OCI-M1 (cell line): ENCODE measurements at regions not wholly inside any gene's neighbourhood (a gene's known extent, or its start where the extent isn't known, plus 50 kb on each side); places are given as distances from the start of the nearest gene placed in this dataset.

Experiments
- DNase-seq: peaks from one replicate; lab custom pipeline; 2025; lab: John Stamatoyannopoulos, UW

DNA sequence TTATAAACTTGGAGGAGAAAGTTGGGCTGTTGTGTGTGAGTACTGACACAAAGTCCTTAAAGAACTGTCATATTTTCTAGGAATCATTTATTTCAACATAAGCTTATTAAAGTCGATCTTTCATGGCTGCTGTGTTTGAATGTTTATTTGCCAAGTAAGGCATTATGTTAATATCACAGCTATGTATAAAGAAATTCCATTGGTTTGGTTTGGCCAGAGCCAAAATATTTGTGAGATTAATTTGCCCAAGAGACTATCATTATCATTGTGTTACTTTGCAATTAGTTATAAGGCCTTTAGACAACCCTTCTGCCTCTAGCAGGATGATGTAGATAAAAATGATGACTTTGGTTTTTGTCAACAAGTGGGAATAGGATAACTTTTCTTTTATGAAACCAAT, 240.6 kb upstream of the NT5C1B start:
- no peak for DNase-seq

DNA sequence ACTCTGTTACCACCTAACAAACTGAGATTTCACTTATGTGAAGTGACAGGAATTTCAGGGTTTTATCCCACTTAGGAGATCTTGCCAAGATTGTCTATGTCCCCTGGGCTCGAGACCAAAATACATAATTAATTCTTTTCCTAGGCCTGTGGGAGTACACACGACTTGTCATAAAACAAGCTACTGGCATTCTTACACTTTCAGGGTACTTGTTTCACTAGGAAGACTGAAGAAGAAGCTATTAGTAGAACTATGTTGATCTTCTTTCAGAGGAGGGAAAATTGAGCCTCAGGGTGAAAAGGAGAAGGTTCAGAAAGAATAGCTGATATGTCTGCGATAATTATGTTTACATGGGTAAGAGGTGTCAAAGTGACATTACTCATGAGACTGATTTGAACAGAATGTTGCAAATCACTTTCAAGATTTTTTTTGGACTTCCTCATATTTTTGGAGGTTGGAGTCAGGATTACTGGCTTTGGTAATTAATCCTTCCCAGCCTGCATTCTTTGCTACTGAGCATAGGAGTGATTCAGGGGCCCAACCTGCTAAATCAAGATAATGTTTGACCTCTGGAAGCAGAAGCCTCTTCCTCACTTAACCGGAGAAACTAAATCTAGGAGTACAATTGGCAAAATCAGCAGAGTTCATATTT, 240.0 kb upstream of the NT5C1B start:
- no peak for DNase-seq

DNA sequence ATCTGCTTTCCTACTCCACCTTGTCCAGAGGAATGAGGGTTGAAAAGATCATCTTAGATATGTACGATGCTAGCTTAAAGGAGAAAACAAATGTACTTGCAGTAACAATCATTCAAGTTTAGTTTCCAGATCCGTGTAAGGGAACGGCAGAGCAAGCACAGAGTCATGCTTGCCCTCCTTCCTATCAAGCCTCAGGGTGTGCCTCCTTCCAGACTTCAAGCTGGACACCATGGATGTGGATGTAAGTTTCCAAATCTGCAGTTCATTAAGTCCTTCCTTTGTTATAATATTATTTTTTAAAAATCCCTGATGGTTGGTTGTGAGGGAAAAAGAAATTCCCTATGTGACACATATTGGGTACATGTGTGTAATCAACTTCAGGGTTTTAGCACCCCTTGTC, 238.9 kb upstream of the NT5C1B start:
- DNase-seq = no peak

DNA sequence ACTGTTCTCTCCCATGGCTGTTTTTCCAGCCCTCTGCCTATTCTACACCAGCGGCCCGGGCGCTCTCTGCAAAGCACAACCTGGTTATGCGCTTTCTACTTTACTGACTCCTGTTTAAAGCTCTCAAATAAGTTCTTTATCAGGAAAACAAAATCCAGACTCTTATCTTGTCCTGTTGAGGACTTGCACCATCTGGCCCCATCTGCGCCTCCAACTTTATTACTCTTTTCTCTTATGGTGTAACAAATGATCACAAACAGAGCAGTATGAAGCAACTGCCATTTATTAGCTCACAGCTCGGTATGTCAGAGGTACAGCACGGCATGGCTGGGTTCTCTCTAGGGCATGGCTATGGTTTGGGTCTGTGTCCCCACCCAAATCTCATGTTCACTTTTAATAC, 236.5 kb upstream of the NT5C1B start:
- no peak for DNase-seq

DNA sequence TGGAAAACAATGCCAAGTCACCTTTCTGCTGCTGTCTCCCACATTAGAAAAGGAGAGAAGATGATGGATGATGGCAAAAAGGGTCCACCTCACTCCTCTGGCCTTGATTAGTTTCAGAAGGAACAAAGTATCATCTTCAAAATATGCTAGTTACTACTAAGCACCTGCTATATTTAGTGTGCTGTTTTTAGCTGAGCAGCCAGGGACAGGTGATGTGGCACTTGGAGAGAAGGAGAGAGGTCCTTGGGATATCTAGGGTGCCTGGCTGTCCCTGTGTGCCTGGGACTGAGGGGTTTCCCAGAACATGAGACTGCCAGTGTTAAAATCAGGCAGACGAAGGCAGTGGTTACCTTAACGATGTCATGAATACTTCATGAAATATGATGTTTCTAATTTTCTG, 235.5 kb upstream of the NT5C1B start:
- no peak for DNase-seq

DNA sequence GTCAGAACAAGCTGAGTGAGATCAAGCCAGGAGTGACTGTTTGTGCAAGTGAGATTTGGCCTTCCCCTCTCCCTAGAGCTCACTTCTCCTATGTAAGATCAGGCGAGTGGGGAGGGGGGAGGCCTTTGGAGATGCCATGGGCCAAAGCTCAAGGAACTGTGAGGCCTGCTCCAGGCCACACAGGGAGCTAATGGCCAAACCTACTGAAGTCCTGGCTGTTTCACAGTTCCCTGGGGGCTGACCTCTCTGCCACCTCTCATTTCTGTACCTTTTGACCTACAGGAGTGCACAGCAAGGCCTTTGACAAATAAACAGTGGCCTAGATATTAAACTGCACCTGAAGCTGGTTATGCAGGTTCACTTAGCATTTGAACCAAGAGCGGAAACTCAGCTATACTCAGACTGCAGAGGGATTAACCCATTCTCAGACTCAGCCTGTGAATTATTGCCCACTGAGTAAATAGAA, 235.0 kb upstream of the NT5C1B start:
- no peak for DNase-seq

DNA sequence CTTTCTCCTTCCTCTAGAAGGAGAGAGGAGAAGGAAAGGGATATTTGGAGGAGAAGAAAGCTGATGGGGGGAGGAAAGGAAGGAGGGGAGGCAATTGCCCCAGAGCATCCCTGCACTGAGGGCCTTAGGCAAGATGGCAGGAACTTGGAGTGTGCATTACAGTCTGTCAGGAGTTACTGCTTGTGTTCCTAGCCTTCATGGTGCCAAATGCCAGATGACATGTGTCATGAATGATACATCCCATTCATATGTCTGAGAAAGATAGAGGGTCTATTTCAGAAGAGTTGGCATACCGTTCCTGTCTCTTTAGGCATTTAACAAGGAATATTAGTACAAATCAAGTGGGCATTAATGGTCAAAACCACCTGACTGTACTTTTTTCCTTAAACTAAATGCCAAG, 232.1 kb upstream of the NT5C1B start:
- no peak for DNase-seq

DNA sequence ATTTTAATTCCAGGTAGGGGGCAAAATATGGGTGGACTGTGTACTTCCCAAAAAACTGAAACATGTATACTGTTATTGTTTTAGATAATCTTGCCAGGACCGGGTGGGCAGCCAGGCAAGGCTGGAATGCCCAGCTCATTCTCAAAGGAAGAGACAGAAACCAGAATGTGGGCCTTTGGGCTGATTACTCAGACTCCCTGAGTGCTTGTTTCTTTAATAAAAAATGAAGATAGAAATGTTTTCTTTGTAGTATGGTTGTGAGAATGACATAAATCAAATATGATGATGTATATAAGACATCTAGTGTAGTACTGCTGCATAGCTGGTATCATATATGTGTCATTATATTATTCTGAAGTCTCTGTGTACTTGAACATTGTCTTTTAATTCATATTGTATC, 231.6 kb upstream of the NT5C1B start:
- no peak for DNase-seq

DNA sequence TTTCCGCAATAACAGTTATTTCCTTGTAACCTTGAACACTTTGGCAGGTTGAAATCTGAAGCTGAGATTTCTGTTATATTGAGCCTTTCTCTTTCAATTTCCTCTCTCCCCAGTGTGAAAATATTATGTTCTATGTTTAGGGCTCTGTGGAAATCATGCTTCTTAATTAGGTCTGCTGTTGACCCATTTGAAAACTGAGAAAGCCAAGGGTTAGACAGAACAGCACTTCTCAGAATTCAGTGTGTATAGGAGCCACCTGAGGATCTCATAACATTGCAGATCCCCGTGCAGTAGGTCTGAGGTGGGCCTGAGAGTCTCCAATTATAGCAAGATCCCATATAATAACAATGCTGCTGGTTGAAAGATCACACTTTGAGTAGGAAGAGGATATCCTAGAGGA, 230.2 kb upstream of the NT5C1B start:
- DNase-seq = no peak

DNA sequence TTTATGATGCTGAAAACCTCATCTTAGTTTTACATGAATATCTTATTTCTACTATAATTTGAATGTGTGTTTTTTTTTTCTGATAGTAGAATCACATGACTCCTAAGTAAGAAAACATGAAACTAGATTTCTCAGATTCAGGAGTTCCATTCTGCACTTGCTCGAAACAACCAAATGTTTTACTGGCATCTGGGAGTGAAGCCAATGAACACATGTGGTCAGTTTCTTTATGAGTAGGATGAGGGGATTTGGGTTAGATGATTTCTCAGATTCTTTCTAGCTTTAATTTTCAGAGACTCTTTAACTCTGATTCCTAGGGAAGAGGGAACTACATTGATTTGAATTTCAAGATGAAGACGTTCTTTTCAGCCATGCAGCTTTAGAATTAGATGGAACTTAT, 225.0 kb upstream of the NT5C1B start:
- no peak for DNase-seq

DNA sequence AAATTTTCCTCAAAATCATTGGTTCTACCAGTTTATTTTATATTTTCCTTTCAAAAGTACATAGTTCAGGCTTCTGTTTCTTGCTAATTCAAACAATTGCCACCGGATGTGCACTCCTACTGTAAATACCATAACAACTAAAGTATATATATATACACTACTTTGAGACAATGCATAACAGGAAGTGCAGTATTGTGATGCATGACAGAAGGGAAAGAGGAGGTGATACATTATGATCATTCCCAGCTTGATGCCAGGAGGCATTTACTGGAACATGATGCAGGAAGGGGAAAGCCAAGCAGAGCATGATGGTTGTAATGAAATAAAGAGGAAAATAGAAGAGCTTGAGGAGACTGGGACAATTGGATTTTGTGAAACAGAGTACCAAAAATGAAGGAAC, 215.2 kb upstream of the NT5C1B start:
- no peak for DNase-seq

DNA sequence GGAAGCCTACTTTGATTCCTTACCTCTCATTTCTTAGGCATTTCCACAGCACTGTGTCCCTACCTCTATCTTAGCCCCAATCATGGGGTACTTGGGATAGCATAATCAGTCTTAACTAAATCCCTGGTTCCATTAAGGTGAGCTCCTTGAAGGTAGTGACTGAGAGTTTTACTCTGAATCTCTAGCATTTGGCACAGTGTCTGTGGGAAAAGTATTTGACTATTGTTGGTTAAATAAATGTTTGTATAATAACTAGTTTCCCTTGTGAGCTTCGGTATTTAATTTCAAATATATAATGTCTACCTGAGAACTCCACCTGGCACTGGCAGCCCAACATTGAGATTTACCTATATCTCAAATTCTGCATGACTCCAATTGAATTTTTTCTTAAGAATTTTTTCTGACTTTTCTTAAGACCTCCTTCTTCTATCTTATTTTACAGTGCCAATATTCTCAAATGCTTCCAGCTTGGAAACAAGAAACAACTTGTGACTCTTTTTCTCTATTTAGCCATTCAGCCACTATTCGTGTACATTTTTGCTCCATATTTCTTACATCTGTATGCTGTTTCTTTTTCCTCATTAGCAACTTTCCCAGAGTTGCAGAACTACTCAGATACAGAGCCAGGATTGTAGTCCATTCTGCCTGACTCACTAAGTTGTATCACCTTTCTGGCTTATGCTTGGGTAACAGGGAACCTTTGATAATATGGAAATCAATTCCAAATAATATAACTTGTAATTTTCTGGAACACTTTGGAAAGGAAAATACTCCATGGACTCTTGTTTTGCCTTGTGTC, 214.0 kb upstream of the NT5C1B start:
- no peak for DNase-seq

DNA sequence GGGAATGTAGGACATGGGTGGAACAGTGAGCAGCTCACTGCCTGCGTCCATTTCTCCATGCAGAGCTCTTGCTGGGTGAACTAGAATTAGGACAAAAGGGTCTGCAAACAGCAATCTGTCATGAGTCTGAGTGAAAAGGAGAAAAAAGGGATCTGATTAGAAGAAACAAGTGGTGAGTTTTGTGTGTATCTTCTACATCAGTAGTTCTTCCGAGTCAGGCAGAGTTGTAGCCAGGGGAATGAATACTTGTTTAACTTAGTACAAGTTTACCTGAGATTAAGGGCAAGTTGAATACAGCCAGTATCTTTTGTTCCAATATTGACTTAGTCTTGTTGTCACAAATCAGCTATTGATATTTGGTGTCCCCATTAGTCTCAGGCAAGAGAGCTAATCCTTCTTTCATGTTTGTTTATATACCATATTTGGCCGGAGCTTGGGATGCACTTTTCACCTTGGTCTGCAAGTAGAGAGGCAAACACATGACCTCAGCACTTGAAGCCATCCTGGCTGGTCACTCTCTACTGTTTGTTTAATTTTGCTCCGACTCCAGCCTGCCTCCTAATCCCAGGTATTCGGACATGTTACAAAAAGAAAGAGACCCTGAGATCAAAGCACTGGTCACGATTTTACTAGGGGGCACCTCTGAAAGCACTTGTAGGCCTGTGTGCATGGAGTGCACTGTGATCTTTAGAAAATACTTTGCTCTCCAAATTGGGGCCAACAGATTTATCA, 211.0 kb upstream of the NT5C1B start:
- DNase-seq = no peak

DNA sequence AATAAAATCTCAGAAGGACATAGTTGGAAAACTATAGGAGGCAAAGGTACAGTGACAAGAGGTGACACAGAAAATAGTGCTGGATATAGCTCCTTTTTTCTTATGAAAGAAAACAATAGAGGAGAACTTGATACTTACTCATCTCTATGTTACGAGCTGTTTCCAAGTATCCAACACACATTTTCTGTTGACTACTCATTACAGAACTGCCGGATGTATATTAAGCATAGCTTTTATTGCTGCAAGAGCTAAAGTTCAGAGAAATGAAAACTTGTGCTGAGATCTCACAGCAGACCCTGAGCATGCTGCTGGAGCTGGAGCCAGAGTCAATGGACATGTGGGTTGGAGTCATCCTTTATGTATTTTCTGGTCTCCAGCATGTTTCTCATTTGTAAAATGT, 210.0 kb upstream of the NT5C1B start:
- DNase-seq = no peak

DNA sequence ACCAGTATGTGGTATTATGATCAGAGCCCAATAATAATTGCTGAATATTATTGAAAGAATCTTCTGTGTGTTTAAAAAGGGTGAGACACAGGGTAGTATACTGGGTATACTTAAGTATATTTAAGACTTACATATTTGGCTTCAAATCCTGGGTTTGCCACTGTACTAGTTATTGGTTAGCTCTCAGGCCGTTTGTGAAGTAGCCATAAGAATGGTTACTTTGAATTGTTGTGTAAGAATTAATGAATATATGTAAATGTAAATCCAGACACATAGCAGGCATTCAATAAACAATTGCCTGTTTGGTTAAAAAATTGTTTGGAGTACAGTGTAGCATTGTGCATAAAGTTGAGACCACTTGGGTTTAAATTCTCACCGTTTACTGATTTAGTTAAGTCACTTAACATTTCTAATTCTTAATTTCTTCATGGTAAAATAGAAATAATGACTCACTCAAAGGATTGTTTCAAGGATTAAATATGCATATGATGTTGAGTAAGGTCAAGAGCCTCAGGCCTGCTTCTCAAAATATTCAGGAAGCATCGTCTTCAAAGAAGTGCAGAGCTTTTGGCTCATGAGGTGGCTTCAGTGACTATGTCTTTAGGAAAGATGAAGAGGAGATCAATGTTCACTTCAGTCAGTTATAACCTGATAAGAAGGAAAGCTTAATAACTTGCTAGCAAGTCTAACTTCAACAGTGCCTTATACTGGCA, 207.9 kb upstream of the NT5C1B start:
- no peak for DNase-seq

DNA sequence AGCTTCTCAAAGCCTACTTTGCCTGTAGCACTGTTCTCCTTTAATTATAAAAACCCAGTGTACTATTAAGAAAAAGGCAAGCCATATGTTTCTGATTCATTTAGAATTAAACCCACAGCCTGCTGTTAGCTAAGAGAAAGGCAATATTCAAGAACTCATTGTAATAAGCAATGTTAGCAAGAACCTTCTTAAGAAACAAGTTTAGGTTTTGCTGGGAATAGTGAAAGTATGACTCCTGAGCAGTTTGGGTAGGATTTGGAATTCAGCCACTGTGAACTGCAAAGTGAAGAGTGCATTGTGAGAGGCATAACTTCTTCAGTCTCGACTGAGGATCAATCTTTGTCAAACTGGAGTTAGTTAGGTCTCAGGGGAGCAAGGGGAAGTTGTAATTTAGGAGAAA, 206.5 kb upstream of the NT5C1B start:
- no peak for DNase-seq

DNA sequence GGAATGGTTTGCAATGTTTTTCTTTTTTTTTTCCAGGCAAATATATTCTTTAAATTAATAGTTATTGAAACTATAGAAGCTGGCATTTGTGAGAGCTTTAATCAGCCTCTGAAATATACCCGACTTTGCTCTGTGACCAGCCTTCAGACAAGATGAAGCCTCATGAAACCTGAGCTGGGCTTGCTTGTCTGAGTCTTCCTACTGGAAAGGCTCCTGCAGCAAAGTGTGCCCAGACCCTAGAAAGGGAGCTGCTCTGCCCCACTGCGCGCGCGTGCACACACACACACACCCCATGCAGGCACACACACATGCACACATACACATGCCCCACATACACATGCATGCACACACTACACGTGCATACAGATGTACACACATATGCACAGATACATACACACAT, 203.3 kb upstream of the NT5C1B start:
- no peak for DNase-seq

DNA sequence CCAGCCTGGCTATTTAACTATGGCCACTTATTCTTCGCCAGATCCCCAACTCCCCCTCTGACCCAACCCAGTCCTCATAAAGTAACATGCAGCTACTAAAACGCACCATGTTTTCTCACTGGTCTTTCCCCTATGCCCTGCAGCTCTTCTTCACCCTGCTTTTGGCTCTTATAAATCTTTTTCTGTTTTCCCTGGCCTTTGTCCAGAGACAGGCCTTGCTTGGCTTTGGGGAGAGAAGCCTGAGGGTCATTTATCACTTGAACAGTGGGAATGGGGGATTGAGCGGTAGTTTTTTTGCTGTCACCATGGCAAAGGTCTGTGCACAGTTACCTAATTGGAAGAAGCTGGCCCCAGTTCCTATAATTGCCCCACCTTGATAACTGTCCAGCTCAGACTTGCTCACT, 202.9 kb upstream of the NT5C1B start:
- DNase-seq = no peak

DNA sequence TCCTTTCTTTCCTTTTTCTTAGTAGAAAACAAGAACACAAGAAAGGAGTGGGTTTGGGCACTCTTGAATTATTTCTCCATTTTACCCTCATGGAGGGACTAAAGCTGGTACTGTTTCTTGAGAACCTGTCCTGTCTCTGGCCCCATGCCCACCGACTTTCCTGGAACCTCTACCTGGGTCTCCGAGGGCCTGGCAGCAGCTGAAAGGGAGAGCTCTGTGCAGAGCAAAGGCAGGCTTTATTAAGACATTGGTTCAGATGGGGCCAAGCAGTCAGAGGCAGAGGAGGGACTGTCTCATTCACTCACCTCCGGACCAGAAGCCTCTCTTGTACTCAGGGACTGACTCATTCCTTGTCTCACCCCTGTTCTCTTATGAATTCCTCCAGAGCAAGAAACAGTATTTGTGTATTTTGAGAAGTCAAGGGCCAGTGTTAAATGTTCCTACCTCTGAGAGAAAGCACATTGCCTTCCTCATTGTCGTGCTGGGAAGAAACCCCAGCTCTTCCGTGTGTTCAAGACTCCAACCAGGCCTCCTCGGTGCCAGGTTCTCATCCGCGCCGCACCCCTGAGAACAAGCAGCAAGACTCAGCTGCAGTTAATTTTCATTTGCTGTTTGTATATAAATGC, 201.9 kb upstream of the NT5C1B start:
- no peak for DNase-seq

DNA sequence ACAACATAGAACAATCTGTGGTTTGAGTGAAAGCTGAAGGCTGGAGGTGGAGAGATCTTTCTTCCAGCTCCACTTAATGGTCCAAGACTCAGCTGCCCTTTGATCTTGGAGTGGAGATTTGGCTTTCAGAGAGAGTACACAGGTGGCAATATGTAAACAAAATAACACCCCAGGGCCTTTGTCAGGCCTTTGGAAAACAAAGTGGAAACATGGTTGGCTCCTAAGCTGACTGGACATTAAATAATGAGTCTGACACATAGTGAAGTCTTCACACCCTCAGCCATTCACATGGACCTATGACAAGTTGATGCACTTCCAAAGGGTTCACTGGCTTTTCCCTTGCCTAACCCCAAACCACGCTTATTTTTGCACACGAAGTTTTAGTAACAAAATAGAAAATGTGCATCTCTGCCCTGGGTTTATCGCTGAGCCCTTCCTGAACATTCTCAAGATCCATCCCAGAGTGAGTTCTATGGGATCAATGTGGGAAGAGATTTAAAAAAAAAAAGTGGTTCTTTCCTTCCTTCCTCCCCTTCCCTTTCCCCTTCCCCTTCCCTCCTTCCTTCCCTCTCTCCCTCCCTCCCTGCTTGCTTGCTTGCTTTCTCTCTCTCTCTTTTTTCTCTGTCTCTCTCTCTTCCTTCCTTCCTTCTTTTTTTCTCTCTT, 201.3 kb upstream of the NT5C1B start:
- DNase-seq = no peak

DNA sequence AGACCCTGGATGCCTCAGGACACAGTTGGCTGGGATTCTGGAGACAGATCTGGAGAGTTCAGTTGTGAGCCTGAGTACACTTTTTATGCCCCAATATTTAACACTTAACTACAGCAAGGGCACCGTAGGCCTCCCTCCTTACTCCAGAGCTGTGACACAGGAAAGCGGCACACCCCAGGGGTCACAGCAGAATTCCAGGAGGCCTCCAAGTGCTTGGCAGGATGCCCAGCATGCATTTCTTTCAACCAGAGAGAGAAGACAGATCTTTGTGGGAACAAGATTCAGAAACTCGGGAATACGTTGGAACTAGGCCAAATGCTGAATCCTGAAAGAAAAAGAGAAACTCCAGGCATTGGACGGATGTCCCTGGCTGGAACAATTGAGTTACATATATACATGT, 199.2 kb upstream of the NT5C1B start:
- DNase-seq = no peak

DNA sequence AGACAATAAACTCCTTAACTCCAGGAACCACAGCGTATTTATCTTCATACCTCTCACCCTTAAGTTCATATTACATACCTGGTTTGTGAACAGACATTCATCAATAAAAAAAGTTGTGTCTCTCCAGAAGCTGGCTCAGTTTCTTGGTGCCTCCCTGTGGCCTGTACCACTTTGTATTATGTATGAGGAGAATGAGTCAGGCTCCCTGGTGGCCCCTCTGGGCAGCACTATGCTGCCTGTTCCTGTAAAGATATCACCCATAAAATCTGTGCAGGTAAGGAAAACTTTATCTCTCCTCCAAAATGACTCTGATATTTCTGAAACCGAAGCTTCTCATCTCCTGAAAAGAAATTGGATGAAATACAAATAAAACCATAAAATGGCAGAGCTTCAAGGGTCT, 198.4 kb upstream of the NT5C1B start:
- DNase-seq = no peak
